ENCODE measurements at regions not wholly inside any gene's neighbourhood (a gene's known extent, or its start where the extent isn't known, plus 50 kb on each side); places are given as distances from the start of the nearest gene placed in this dataset.
A peak's percentile ranks its signal among the peaks of the same experiment; 100 is the strongest.
"Not testable (repeated sequence)": the region's sequence is repeated elsewhere in the genome, so short reads cannot be mapped to it uniquely, and the experiment has no call there.

- no peak for DNase-seq
These were observed 474.3 kb upstream of the CCDC196 start for GRCh38 chr14:66011855-66012254.

GRCh38 chr14:66013607-66014006 lies 472.6 kb upstream of the CCDC196 start:
- not testable (repeated sequence) for DNase-seq

GRCh38 chr14:66015071-66015780 lies 470.9 kb upstream of the CCDC196 start:
- no peak for DNase-seq

GRCh38 chr14:66017927-66018326 lies 468.2 kb upstream of the CCDC196 start:
- DNase-seq: no peak

- no peak for DNase-seq
These were observed 463.6 kb upstream of the CCDC196 start for GRCh38 chr14:66022526-66022925.

GRCh38 chr14:66025779-66026178 lies 460.4 kb upstream of the CCDC196 start:
- no peak for DNase-seq

GRCh38 chr14:66031981-66032380 lies 454.2 kb upstream of the CCDC196 start:
- not testable (repeated sequence) for DNase-seq

- no peak for DNase-seq
These were observed 453.4 kb upstream of the CCDC196 start for GRCh38 chr14:66032800-66033199.

GRCh38 chr14:66036547-66036946 lies 449.6 kb upstream of the CCDC196 start:
- DNase-seq: no peak

- peak in 3 of 56 donors; percentile 2 to 8 (median 5) for DNase-seq
These were observed 448.8 kb upstream of the CCDC196 start for GRCh38 chr14:66037361-66037760.

GRCh38 chr14:66038212-66038611 lies 448.0 kb upstream of the CCDC196 start:
- peak in 1 of 56 donors; percentile 5 for DNase-seq

GRCh38 chr14:66038618-66039017 lies 447.6 kb upstream of the CCDC196 start:
- peak in 15 of 56 donors; percentile 0 to 28 (median 5) for DNase-seq

GRCh38 chr14:66039495-66039894 lies 446.7 kb upstream of the CCDC196 start:
- DNase-seq: no peak

GRCh38 chr14:66041582-66041981 lies 444.6 kb upstream of the CCDC196 start:
- DNase-seq: no peak

- no peak for DNase-seq
These were observed 442.2 kb upstream of the CCDC196 start for GRCh38 chr14:66043921-66044320.

- no peak for DNase-seq
These were observed 440.6 kb upstream of the CCDC196 start for GRCh38 chr14:66045572-66046021.

- no peak for DNase-seq
These were observed 440.1 kb upstream of the CCDC196 start for GRCh38 chr14:66046035-66046434.

GRCh38 chr14:66046591-66046990 lies 439.6 kb upstream of the CCDC196 start:
- no peak for DNase-seq

GRCh38 chr14:66056268-66056907 lies 429.8 kb upstream of the CCDC196 start:
- DNase-seq: no peak

GRCh38 chr14:66056926-66057552 lies 429.1 kb upstream of the CCDC196 start:
- no peak for DNase-seq

GRCh38 chr14:66065188-66065587 lies 421.0 kb upstream of the CCDC196 start:
- DNase-seq: no peak

- no peak for DNase-seq
These were observed 419.0 kb upstream of the CCDC196 start for GRCh38 chr14:66066981-66067776.

Measured in nucleus accumbens (tissue), 56 donors.